ENCODE measurements at regions not wholly inside any gene's neighbourhood (a gene's known extent, or its start where the extent isn't known, plus 50 kb on each side); places are given as distances from the start of the nearest gene placed in this dataset.

GRCh38 chr7:156438011-156438410 is 202.6 kb upstream of the RNF32 start:
- TF ChIP-seq RAD21 (IDR thresholded peaks at IDR 0.05) (no peak), MAX (IDR thresholded peaks at IDR 0.05) (no peak), CTCF (IDR thresholded peaks at IDR 0.05; ENCODE audit: low read depth, low read length, missing input control) (no peak), JUND (IDR thresholded peaks at IDR 0.05) (no peak), SP1 (IDR thresholded peaks at IDR 0.05) (no peak), FOXA1 (IDR thresholded peaks at IDR 0.05) (no peak), GABPA (IDR thresholded peaks at IDR 0.05 in 1 of 2, conservative IDR thresholded peaks at IDR 0.05 in 1 of 2) (no peak), REST (IDR thresholded peaks at IDR 0.05) (no peak), ATF3 (IDR thresholded peaks at IDR 0.05) (no peak), EGR1 (IDR thresholded peaks at IDR 0.05; ENCODE audit: low read depth in 2 of 2) (no peak)
- TF ChIP-seq, protein P1, sequence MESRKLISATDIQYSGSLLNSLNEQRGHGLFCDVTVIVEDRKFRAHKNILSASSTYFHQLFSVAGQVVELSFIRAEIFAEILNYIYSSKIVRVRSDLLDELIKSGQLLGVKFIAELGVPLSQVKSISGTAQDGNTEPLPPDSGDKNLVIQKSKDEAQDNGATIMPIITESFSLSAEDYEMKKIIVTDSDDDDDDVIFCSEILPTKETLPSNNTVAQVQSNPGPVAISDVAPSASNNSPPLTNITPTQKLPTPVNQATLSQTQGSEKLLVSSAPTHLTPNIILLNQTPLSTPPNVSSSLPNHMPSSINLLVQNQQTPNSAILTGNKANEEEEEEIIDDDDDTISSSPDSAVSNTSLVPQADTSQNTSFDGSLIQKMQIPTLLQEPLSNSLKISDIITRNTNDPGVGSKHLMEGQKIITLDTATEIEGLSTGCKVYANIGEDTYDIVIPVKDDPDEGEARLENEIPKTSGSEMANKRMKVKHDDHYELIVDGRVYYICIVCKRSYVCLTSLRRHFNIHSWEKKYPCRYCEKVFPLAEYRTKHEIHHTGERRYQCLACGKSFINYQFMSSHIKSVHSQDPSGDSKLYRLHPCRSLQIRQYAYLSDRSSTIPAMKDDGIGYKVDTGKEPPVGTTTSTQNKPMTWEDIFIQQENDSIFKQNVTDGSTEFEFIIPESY (IDR thresholded peaks at IDR 0.05): no peak
